Endothelial cell of umbilical vein (primary cell): ENCODE measurements at regions not wholly inside any gene's neighbourhood (a gene's known extent, or its start where the extent isn't known, plus 50 kb on each side); places are given as distances from the start of the nearest gene placed in this dataset.

Experiments
- BruUV-seq: library from RNA; stranded (reverse); fragments of 400-500 nt; replicated peaks from 2 replicates; lab custom pipeline; 2021; lab: Mats Ljungman, UMichigan
- CTCF ChIA-PET: fragments of 300-600, 350-600 bp; sonication (Branson Sonifier 250); formaldehyde crosslinking; loops from one replicate; lab custom pipeline; 2021; ENCODE audit warnings: antibody characterized with exemption, inconsistent platforms; lab: Charles Lee
- POLR2A ChIA-PET: fragments of 300-600, 350-600 bp; sonication (Branson Sonifier 250); formaldehyde crosslinking; loops from one replicate; lab custom pipeline; 2021; ENCODE audit warnings: antibody characterized with exemption, inconsistent platforms; lab: Charles Lee
- DNase-seq: peaks from one replicate; pipeline ENCODE4 v3.0.0-alpha.2; 2011; ENCODE audit warnings: low read depth, low spot score
- FAIRE-seq: peaks from 2 replicates; lab custom pipeline; 2011; peaks lifted over from hg19 to GRCh38; lab: Jason Lieb, UNC
- H2AFZ ChIP-seq: 2 replicates; pipeline ENCODE4 v1.6.0; 2012; ENCODE audit warnings: low read depth, low read length, control low read depth, inconsistent platforms
- H3K27ac ChIP-seq: 2 replicates; pipeline ENCODE4 v1.5.1; 2011; ENCODE audit warnings: low read depth, mild to moderate bottlenecking, control low read depth, low read length, moderate library complexity; ENCODE audit not compliant: insufficient read depth
- H3K27me3 ChIP-seq, 2 experiments: 2 replicates each; pipeline versions ENCODE4 v1.6.0 to v1.6.1; 2011; ENCODE audit warnings: low read length in 2 of 2, mixed read lengths in 1 of 2; ENCODE audit not compliant: control insufficient read depth in 2 of 2, insufficient read depth in 2 of 2
- H3K36me3 ChIP-seq, 2 experiments: 2 replicates in 1 of 2; 3 replicates in 1 of 2; pipeline ENCODE4 v1.5.1; 2011; ENCODE audit warnings: low read length in 2 of 2, mild to moderate bottlenecking in 1 of 2, moderate library complexity in 1 of 2; ENCODE audit not compliant: control insufficient read depth in 2 of 2, insufficient read depth in 2 of 2; ENCODE audit errors: extremely low read depth in 1 of 2
- H3K4me1 ChIP-seq: 3 replicates; pipeline ENCODE4 v1.5.1; 2011; ENCODE audit warnings: mild to moderate bottlenecking, low read length; ENCODE audit not compliant: control insufficient read depth, insufficient read depth; ENCODE audit errors: extremely low read depth
- H3K4me2 ChIP-seq: 2 replicates; pipeline ENCODE4 v1.6.1; 2011; ENCODE audit warnings: low read length, control low read depth, mixed read lengths; ENCODE audit not compliant: insufficient read depth
- H3K4me3 ChIP-seq, 3 experiments: fragments of 200-600 bp in 1 of 3; sonication (generic), shearing (Covaris generic) in 1 of 3; replicated peaks in 1 of 3; 2 replicates each; pipeline ENCODE4 v1.5.1; 2011 to 2016; ENCODE audit warnings: control low read depth in 3 of 3, low read length in 3 of 3, mild to moderate bottlenecking in 2 of 3, inconsistent platforms in 1 of 3, low read depth in 1 of 3, moderate library complexity in 1 of 3; ENCODE audit not compliant: insufficient read depth in 1 of 3
- H3K79me2 ChIP-seq: 2 replicates; pipeline ENCODE4 v1.6.0; 2012; ENCODE audit warnings: low read length, inconsistent platforms; ENCODE audit not compliant: control insufficient read depth, insufficient read depth
- H3K9ac ChIP-seq: replicated peaks from 2 replicates; pipeline ENCODE3; 2011; ENCODE audit warnings: low read length, control low read depth; ENCODE audit not compliant: insufficient read depth; ENCODE audit errors: extremely low read depth
- H3K9me1 ChIP-seq: replicated peaks from 3 replicates; pipeline ENCODE4 v1.6.0; 2011; ENCODE audit warnings: mild to moderate bottlenecking, low read length; ENCODE audit not compliant: control insufficient read depth, insufficient read depth; ENCODE audit errors: extremely low read depth
- H3K9me3 ChIP-seq: replicated peaks from 2 replicates; pipeline ENCODE4 v1.5.1; 2012; ENCODE audit warnings: low read length, inconsistent platforms; ENCODE audit not compliant: control insufficient read depth, insufficient read depth
- H4K20me1 ChIP-seq: replicated peaks from 2 replicates; pipeline ENCODE3; 2011; ENCODE audit warnings: mild to moderate bottlenecking, low read length; ENCODE audit not compliant: control insufficient read depth, insufficient read depth; ENCODE audit errors: extremely low read depth
- FOS ChIP-seq: IDR thresholded peaks from 2 replicates; pipeline ENCODE4 v1.6.1; 2011; ENCODE audit warnings: mild to moderate bottlenecking, low read length, moderate library complexity, borderline replicate concordance; ENCODE audit not compliant: insufficient read depth
- GATA2 ChIP-seq: IDR thresholded peaks from 2 replicates; pipeline ENCODE4 v1.7.0; 2011; ENCODE audit warnings: low read depth, mild to moderate bottlenecking, moderate library complexity, mixed read lengths, low read length; ENCODE audit not compliant: insufficient read length, insufficient read depth
- JUN ChIP-seq: IDR thresholded peaks from 2 replicates; pipeline ENCODE4 v1.6.1; 2011; ENCODE audit warnings: borderline replicate concordance, low read depth; ENCODE audit not compliant: insufficient read length, insufficient read depth
- POLR2AphosphoS5 ChIP-seq: IDR thresholded peaks from 2 replicates; pipeline ENCODE4 v1.6.1; 2012; ENCODE audit warnings: low read depth, mild to moderate bottlenecking, control low read depth, low read length, moderate library complexity; ENCODE audit not compliant: insufficient read depth
- dilution Hi-C: fragments of 300-500 bp; cut with MboI; formaldehyde crosslinking; loops from one replicate; pipeline ENCODE4 v1.15.0; 2019; ENCODE audit warnings: low sequenced_read_pairs; ENCODE audit not compliant: extremely low pct_ligation_motif_present
- intact Hi-C: fragments of 100-400 bp; cut with micrococcal nuclease; formaldehyde crosslinking; loops from one replicate; pipeline ENCODE4 v1.10.0; 2022

GRCh38 chr10:85316276-85316675, 987.9 kb downstream of the CCSER2 start:
- no peak for DNase-seq
- H3K4me2 ChIP-seq, result no peak overlapping the region
- no peaks in the 10 kb centered on the region for H3K9me1 ChIP-seq
- H3K4me3 ChIP-seq, result no peak overlapping the region
- no peak for FAIRE-seq
- H3K27me3 ChIP-seq, result no peaks in the 10 kb centered on the region
- ChIA-PET CTCF (no interaction called here), POLR2A (no interaction called here)
- no peak overlapping the region for H3K9ac ChIP-seq
- no peaks in the 10 kb centered on the region for H3K36me3 ChIP-seq
- no peaks in the 10 kb centered on the region for H3K79me2 ChIP-seq
- BruUV-seq, result no TSS peak
- peaks cover 4% of the 10 kb centered on the region for H3K9me3 ChIP-seq
- intact Hi-C loops (no loop called here), dilution Hi-C loops (no loop called here)
- no peak overlapping the region for H3K27ac ChIP-seq
- no peaks in the 10 kb centered on the region for H4K20me1 ChIP-seq
- no peaks in the 10 kb centered on the region for H3K4me1 ChIP-seq
- TF ChIP-seq POLR2AphosphoS5 (no peak), FOS (no peak), GATA2 (no peak), JUN (no peak)
- H2AFZ ChIP-seq, result no peak overlapping the region

GRCh38 chr10:85317827-85318226, 989.4 kb downstream of the CCSER2 start:
- no TSS peak for BruUV-seq
- no peaks in the 10 kb centered on the region for H3K4me1 ChIP-seq
- H4K20me1 ChIP-seq, result no peaks in the 10 kb centered on the region
- no peaks in the 10 kb centered on the region for H3K27me3 ChIP-seq
- H3K79me2 ChIP-seq, result no peaks in the 10 kb centered on the region
- dilution Hi-C loops, result no loop called here
- no peak for TF ChIP-seq GATA2
- TF ChIP-seq FOS, result no peak
- TF ChIP-seq JUN, result no peak
- peaks cover 4% of the 10 kb centered on the region for H3K9me3 ChIP-seq
- no peak overlapping the region for H2AFZ ChIP-seq
- no peak overlapping the region for H3K27ac ChIP-seq
- ChIA-PET POLR2A (no interaction called here), CTCF (no interaction called here)
- no peak overlapping the region for H3K4me3 ChIP-seq
- FAIRE-seq, result no peak
- intact Hi-C loops, result no loop called here
- no peak overlapping the region for H3K9ac ChIP-seq
- H3K4me2 ChIP-seq, result no peak overlapping the region
- H3K36me3 ChIP-seq, result no peaks in the 10 kb centered on the region
- H3K9me1 ChIP-seq, result no peaks in the 10 kb centered on the region
- no peak for DNase-seq
